Epithelial cell of esophagus (primary cell): ENCODE measurements at regions not wholly inside any gene's neighbourhood (a gene's known extent, or its start where the extent isn't known, plus 50 kb on each side); places are given as distances from the start of the nearest gene placed in this dataset.

ENCODE experiments used
- DNase-seq: peaks from one replicate; pipeline ENCODE4 v3.0.0; 2010; ENCODE audit warnings: low read depth
- H3K4me3 ChIP-seq: 2 replicates; pipeline ENCODE4 v1.5.1; 2011; ENCODE audit warnings: mild to moderate bottlenecking, low read length, control low read depth
- CTCF ChIP-seq: IDR thresholded peaks from 2 replicates; pipeline ENCODE4 v1.5.1; 2011; ENCODE audit warnings: low read depth, mild to moderate bottlenecking, low read length, control low read depth, inconsistent platforms; ENCODE audit not compliant: insufficient read depth; ENCODE audit errors: missing control alignments

GRCh38 chr9:28439688-28440087, 866.4 kb upstream of the C9orf72 start:
- peak; percentile 79 for DNase-seq
- no peak for TF ChIP-seq CTCF

DNA sequence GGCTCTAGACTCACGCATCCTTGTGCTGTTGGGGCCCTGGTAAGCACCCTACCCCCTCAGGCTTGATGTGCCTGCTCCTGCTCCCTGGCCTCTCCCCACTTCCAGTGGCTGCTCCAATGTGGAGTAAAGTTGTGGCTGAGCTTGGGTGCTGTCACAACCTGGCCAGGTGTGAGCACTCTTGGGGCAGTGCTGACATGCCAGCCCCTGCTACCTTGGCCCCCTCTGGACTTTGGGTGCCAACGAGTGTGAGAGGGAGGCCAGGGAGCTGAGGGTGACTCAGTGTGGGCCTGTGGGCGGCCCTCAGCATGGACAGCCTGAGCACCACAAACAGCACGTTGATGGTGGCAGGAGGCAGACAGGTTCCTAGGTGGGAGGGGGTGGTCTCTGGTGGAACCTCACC, 870.2 kb upstream of the C9orf72 start:
- TF ChIP-seq CTCF, result no peak
- no peak overlapping the region for H3K4me3 ChIP-seq
- no peak for DNase-seq

More at GRCh38 chr9:28439688-28440087, 866.4 kb upstream of the C9orf72 start:
- H3K4me3 ChIP-seq, result no peak overlapping the region

DNA sequence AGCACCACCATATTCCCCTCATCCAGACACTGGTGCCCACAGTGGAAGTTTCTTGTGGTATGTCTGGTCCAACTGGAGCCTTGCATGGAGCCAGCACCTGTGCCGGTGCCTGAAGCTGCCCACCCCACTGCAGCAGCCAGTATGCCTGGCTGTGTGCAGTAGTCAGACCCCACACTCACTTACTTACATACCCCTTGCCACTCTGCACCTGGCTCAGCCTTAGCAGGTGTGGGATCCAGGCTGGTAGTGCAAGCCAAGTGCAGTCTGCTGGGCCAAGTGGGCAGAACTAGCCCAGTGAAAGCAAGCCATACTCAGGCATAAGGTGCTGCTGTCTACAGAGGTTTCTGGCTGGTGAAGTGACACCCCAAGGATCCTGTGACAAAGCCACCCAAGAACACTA, 871.4 kb upstream of the C9orf72 start:
- no peak for DNase-seq
- TF ChIP-seq CTCF, result no peak
- no peak overlapping the region for H3K4me3 ChIP-seq

- H3K4me3 ChIP-seq, result no peak overlapping the region
- peak; percentile 64 for DNase-seq
- TF ChIP-seq CTCF, result no peak
Observed at GRCh38 chr9:28445211-28445610, 871.9 kb upstream of the C9orf72 start.

DNA sequence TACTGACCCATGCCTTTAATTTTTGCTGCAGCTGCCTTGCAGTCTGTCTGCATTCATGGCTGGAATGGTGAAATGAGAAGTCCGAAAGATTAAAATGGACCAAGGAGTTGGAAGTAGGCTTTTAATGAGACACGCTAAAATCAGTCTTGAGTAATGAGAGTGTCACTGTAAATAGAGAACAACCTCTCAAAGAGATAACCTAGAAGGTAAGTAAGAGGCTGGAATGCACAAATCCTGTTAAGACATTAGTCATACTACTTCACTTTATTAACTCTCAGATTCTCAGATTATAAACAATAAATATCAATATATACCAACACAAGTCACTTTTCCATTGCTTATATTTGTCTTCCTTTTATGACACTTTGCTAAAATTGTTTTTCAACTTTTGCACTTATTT, 880.6 kb upstream of the C9orf72 start:
- TF ChIP-seq CTCF, result no peak
- no peak for DNase-seq
- no peak overlapping the region for H3K4me3 ChIP-seq

- TF ChIP-seq CTCF, result no peak
- H3K4me3 ChIP-seq, result no peak overlapping the region
- DNase-seq, result no peak
Observed at GRCh38 chr9:28456861-28457260, 883.6 kb upstream of the C9orf72 start.

DNA sequence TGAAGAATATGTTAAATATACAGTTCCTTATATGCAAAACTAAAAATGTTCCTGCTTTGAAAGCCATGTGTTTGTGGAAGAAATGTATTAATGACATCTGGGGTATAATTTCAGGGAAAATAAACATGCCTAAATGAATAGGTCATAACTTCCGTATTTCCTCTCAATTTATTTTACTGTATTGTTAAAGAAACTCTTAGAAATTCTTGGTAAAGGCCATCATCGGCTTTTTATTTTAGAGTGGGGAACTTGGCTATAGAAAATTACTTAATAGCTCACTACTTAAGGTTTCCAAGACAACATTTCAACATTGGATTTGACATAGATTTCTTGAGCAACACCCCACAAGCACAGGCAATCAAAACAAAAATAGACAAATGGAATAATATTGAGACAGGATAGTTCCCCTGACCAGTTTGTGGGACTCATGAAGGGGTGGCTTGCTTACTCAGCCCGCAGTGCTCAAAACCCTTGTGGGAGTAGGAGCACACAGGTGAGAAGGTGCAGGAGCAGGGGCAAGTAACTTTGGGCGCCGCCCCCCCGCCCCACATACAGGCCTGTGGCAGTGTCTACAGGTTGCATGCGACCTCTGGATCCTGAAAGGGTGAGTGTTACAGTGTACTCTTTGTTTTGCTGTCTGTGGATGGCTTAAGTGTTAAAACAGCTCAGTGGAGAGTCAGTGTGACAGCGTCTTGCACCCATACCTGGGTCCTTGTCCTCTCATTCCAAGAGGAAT, 891.4 kb upstream of the C9orf72 start:
- DNase-seq, result no peak
- H3K4me3 ChIP-seq, result no peak overlapping the region
- no peak for TF ChIP-seq CTCF
